ENCODE measurements at regions not wholly inside any gene's neighbourhood (a gene's known extent, or its start where the extent isn't known, plus 50 kb on each side); places are given as distances from the start of the nearest gene placed in this dataset.

GRCh38 chr1:87196110-87196827 is 132.4 kb upstream of the LMO4 start:
- H4K20me1 ChIP-seq (ENCODE audit: insufficient read depth) = no peaks in the 10 kb centered on the region
- no peak overlapping the region for H2AFZ ChIP-seq
- H3K4me3 ChIP-seq = no peak overlapping the region
- in situ Hi-C loops (cut with MboI) = no loop called here
- no peak overlapping the region for H3K9ac ChIP-seq
- no peaks in the 10 kb centered on the region for H3K36me3 ChIP-seq (ENCODE audit: low read depth)
- no peak for TF ChIP-seq EZH2 (IDR thresholded peaks at IDR 0.05; ENCODE audit: insufficient read depth, poor library complexity, severe bottlenecking)
- no peak for TF ChIP-seq EZH2phosphoT487 (IDR thresholded peaks at IDR 0.05; ENCODE audit: insufficient read depth, low read depth)
- H3K4me2 ChIP-seq (ENCODE audit: unreplicated experiment) = no peak overlapping the region
- WGBS, 2 experiments (ENCODE audit: low coverage in 1 of 2, low lambda C conversion rate in 2 of 2, missing lambda C conversion rate in 2 of 2) = 56% methylated on average over 7 of the region's 7 CpGs
- H3K27ac ChIP-seq = no peak overlapping the region
- no peaks in the 10 kb centered on the region for H3K9me2 ChIP-seq (ENCODE audit: insufficient read depth)
- no peaks in the 10 kb centered on the region for H3F3A ChIP-seq (ENCODE audit: insufficient read depth)
- no peaks in the 10 kb centered on the region for H3K79me2 ChIP-seq (ENCODE audit: insufficient read depth)
- no peaks in the 10 kb centered on the region for H3K27me3 ChIP-seq (replicated peaks; ENCODE audit: insufficient read depth)
- no peak for DNase-seq
- H3K4me1 ChIP-seq (ENCODE audit: insufficient read depth) = 0 out of 2 replicates have a peak, but pooled peaks cover 3% of the 10 kb centered on the region
- no peaks in the 10 kb centered on the region for H3K9me3 ChIP-seq (ENCODE audit: low read depth)

GRCh38 chr1:87197156-87197555 is 131.5 kb upstream of the LMO4 start:
- in situ Hi-C loops (cut with MboI) = no loop called here
- Histone ChIP-seq H3K9me2 (ENCODE audit: insufficient read depth) (no peaks in the 10 kb centered on the region), H3K36me3 (ENCODE audit: low read depth) (no peaks in the 10 kb centered on the region), H3K9ac (no peak overlapping the region), H3K27me3 (replicated peaks; ENCODE audit: insufficient read depth) (no peaks in the 10 kb centered on the region), H3K4me2 (ENCODE audit: unreplicated experiment) (no peak overlapping the region), H3K9me3 (ENCODE audit: low read depth) (no peaks in the 10 kb centered on the region), H4K20me1 (ENCODE audit: insufficient read depth) (no peaks in the 10 kb centered on the region), H3K4me1 (ENCODE audit: insufficient read depth) (0 out of 2 replicates have a peak, but pooled peaks cover 3% of the 10 kb centered on the region), H3K79me2 (ENCODE audit: insufficient read depth) (no peaks in the 10 kb centered on the region), H3F3A (ENCODE audit: insufficient read depth) (no peaks in the 10 kb centered on the region), H2AFZ (no peak overlapping the region), H3K4me3 (no peak overlapping the region), H3K27ac (no peak overlapping the region)
- TF ChIP-seq EZH2 (IDR thresholded peaks at IDR 0.05; ENCODE audit: insufficient read depth, poor library complexity, severe bottlenecking) (no peak), EZH2phosphoT487 (IDR thresholded peaks at IDR 0.05; ENCODE audit: insufficient read depth, low read depth) (no peak)
- WGBS, 2 experiments (ENCODE audit: low coverage in 1 of 2, low lambda C conversion rate in 2 of 2, missing lambda C conversion rate in 2 of 2) = 68 to 72% methylated on average over 2 of the region's 2 CpGs
- DNase-seq = peak; percentile 58

- H4K20me1 ChIP-seq (ENCODE audit: insufficient read depth) = no peaks in the 10 kb centered on the region
- H3K9ac ChIP-seq = no peak overlapping the region
- no peaks in the 10 kb centered on the region for H3K9me2 ChIP-seq (ENCODE audit: insufficient read depth)
- H3K36me3 ChIP-seq (ENCODE audit: low read depth) = no peaks in the 10 kb centered on the region
- no peaks in the 10 kb centered on the region for H3F3A ChIP-seq (ENCODE audit: insufficient read depth)
- no peak overlapping the region for H2AFZ ChIP-seq
- no peaks in the 10 kb centered on the region for H3K9me3 ChIP-seq (ENCODE audit: low read depth)
- in situ Hi-C loops (cut with MboI) = no loop called here
- no peak overlapping the region for H3K4me3 ChIP-seq
- no peaks in the 10 kb centered on the region for H3K27me3 ChIP-seq (replicated peaks; ENCODE audit: insufficient read depth)
- no peak overlapping the region for H3K4me2 ChIP-seq (ENCODE audit: unreplicated experiment)
- no peak for TF ChIP-seq EZH2 (IDR thresholded peaks at IDR 0.05; ENCODE audit: insufficient read depth, poor library complexity, severe bottlenecking)
- H3K4me1 ChIP-seq (ENCODE audit: insufficient read depth) = 0 out of 2 replicates have a peak, but pooled peaks cover 3% of the 10 kb centered on the region
- no peaks in the 10 kb centered on the region for H3K79me2 ChIP-seq (ENCODE audit: insufficient read depth)
- H3K27ac ChIP-seq = no peak overlapping the region
- 86 to 93% methylated on average over 2 of the region's 2 CpGs for WGBS, 2 experiments (ENCODE audit: low coverage in 1 of 2, low lambda C conversion rate in 2 of 2, missing lambda C conversion rate in 2 of 2)
- no peak for DNase-seq
Measured at GRCh38 chr1:87197641-87198040, 131.0 kb upstream of the LMO4 start.

GRCh38 chr1:87200875-87201638 is 127.6 kb upstream of the LMO4 start:
- peaks cover 20% of the 10 kb centered on the region for H3K4me1 ChIP-seq (ENCODE audit: insufficient read depth)
- H3F3A ChIP-seq (ENCODE audit: insufficient read depth) = peaks cover 21% of the 10 kb centered on the region
- no peaks in the 10 kb centered on the region for H3K9me3 ChIP-seq (ENCODE audit: low read depth)
- H3K27ac ChIP-seq = no peak overlapping the region
- no peak overlapping the region for H2AFZ ChIP-seq
- H3K79me2 ChIP-seq (ENCODE audit: insufficient read depth) = no peaks in the 10 kb centered on the region
- TF ChIP-seq EZH2 (IDR thresholded peaks at IDR 0.05; ENCODE audit: insufficient read depth, poor library complexity, severe bottlenecking) (no peak), EZH2phosphoT487 (IDR thresholded peaks at IDR 0.05; ENCODE audit: insufficient read depth, low read depth) (no peak)
- no peaks in the 10 kb centered on the region for H4K20me1 ChIP-seq (ENCODE audit: insufficient read depth)
- DNase-seq = no peak
- no peak overlapping the region for H3K9ac ChIP-seq
- no peaks in the 10 kb centered on the region for H3K9me2 ChIP-seq (ENCODE audit: insufficient read depth)
- WGBS, 2 experiments (ENCODE audit: low coverage in 1 of 2, low lambda C conversion rate in 2 of 2, missing lambda C conversion rate in 2 of 2) = 77 to 81% methylated on average over 10 of the region's 10 CpGs
- no peak overlapping the region for H3K4me3 ChIP-seq
- in situ Hi-C loops (cut with MboI) = no loop called here
- H3K4me2 ChIP-seq (ENCODE audit: unreplicated experiment) = no peak overlapping the region
- H3K36me3 ChIP-seq (ENCODE audit: low read depth) = no peaks in the 10 kb centered on the region
- no peaks in the 10 kb centered on the region for H3K27me3 ChIP-seq (replicated peaks; ENCODE audit: insufficient read depth)

Data from GM23248 (cell line).